ENCODE measurements at regions not wholly inside any gene's neighbourhood (a gene's known extent, or its start where the extent isn't known, plus 50 kb on each side); places are given as distances from the start of the nearest gene placed in this dataset.

DNA sequence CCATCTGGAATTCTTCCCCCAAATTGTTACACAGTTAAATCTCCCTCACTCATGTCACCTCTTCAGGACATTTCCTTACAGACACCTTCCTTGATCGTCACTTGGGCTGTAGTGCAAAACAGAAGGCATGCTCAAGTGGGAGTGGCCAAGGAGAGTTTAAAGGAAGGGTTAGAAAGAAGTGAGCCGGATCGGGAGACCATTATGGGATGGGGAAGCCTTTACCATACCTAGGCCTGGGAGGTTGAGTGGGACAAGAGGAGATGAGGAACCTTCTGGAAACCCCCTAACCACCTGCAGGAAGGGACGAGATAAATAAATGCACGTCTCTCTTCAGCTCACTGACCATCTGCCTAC, 102.7 kb downstream of the UCHL1 start:
- TF ChIP-seq ZNF8 (CRISPR knock-in tag; IDR thresholded peaks at IDR 0.05) (no peak), ESRRG (CRISPR knock-in tag; IDR thresholded peaks at IDR 0.05) (no peak), OSR1 (CRISPR knock-in tag; IDR thresholded peaks at IDR 0.05) (no peak), ARNTL (CRISPR knock-in tag; IDR thresholded peaks at IDR 0.05; ENCODE audit: borderline replicate concordance, low read depth) (no peak), BACH2 (CRISPR knock-in tag; IDR thresholded peaks at IDR 0.05; ENCODE audit: borderline replicate concordance) (no peak), ISL1 (CRISPR knock-in tag; IDR thresholded peaks at IDR 0.05) (no peak), TCF4 (CRISPR knock-in tag; IDR thresholded peaks at IDR 0.05; ENCODE audit: borderline replicate concordance) (no peak), ZNF70 (CRISPR knock-in tag; IDR thresholded peaks at IDR 0.05) (no peak), CSRNP3 (CRISPR knock-in tag; IDR thresholded peaks at IDR 0.05) (no peak), TOX (CRISPR knock-in tag; IDR thresholded peaks at IDR 0.05; ENCODE audit: borderline replicate concordance) (no peak), PPARA (CRISPR knock-in tag; IDR thresholded peaks at IDR 0.05; ENCODE audit: borderline replicate concordance) (no peak), ZFP30 (CRISPR knock-in tag; IDR thresholded peaks at IDR 0.05) (no peak), ZC3H10 (CRISPR knock-in tag; IDR thresholded peaks at IDR 0.05) (no peak), CSDC2 (CRISPR knock-in tag; IDR thresholded peaks at IDR 0.05) (no peak), ZNF565 (CRISPR knock-in tag; conservative IDR thresholded peaks at IDR 0.05; ENCODE audit: low read depth) (no peak), POU6F1 (CRISPR knock-in tag; IDR thresholded peaks at IDR 0.05; ENCODE audit: borderline replicate concordance, low read depth) (no peak)
- TF ChIP-seq, protein P1, sequence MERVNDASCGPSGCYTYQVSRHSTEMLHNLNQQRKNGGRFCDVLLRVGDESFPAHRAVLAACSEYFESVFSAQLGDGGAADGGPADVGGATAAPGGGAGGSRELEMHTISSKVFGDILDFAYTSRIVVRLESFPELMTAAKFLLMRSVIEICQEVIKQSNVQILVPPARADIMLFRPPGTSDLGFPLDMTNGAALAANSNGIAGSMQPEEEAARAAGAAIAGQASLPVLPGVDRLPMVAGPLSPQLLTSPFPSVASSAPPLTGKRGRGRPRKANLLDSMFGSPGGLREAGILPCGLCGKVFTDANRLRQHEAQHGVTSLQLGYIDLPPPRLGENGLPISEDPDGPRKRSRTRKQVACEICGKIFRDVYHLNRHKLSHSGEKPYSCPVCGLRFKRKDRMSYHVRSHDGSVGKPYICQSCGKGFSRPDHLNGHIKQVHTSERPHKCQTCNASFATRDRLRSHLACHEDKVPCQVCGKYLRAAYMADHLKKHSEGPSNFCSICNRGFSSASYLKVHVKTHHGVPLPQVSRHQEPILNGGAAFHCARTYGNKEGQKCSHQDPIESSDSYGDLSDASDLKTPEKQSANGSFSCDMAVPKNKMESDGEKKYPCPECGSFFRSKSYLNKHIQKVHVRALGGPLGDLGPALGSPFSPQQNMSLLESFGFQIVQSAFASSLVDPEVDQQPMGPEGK (CRISPR knock-in tag; IDR thresholded peaks at IDR 0.05; ENCODE audit: borderline replicate concordance) = no peak
- ATAC-seq = no peak

DNA sequence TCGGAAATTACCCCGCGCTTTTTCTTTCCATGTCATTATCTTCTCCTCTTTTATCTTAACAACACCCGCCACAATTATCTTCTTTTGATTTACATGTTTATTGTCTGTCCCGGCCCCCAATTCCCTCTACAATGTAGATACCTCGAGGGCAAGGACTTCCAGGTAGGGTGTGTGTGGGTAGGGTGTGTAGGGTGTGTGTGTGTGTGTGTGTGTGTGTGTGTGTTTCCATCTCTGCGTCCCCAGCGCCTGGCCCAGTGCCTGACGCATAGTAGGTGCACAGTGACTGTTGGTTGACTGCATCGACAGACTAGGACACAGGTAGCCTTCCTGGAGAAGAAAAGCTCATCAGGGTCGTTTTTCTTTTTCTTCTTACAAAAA, 103.1 kb downstream of the UCHL1 start:
- TF ChIP-seq GLIS3 (CRISPR knock-in tag; IDR thresholded peaks at IDR 0.05) (no peak), POU6F1 (CRISPR knock-in tag; IDR thresholded peaks at IDR 0.05; ENCODE audit: borderline replicate concordance, low read depth) (no peak), ESRRG (CRISPR knock-in tag; IDR thresholded peaks at IDR 0.05) (no peak), ARNTL (CRISPR knock-in tag; IDR thresholded peaks at IDR 0.05; ENCODE audit: borderline replicate concordance, low read depth) (no peak), RARB (CRISPR knock-in tag; IDR thresholded peaks at IDR 0.05) (no peak), TSHZ2 (CRISPR knock-in tag; IDR thresholded peaks at IDR 0.05) (no peak), BACH2 (CRISPR knock-in tag; IDR thresholded peaks at IDR 0.05; ENCODE audit: borderline replicate concordance) (no peak), ZFP30 (CRISPR knock-in tag; IDR thresholded peaks at IDR 0.05) (no peak), TOX (CRISPR knock-in tag; IDR thresholded peaks at IDR 0.05; ENCODE audit: borderline replicate concordance) (no peak), TCF4 (CRISPR knock-in tag; IDR thresholded peaks at IDR 0.05; ENCODE audit: borderline replicate concordance) (no peak), CSDC2 (CRISPR knock-in tag; IDR thresholded peaks at IDR 0.05) (no peak), ZNF565 (CRISPR knock-in tag; conservative IDR thresholded peaks at IDR 0.05; ENCODE audit: low read depth) (no peak)
- TF ChIP-seq, protein P2, sequence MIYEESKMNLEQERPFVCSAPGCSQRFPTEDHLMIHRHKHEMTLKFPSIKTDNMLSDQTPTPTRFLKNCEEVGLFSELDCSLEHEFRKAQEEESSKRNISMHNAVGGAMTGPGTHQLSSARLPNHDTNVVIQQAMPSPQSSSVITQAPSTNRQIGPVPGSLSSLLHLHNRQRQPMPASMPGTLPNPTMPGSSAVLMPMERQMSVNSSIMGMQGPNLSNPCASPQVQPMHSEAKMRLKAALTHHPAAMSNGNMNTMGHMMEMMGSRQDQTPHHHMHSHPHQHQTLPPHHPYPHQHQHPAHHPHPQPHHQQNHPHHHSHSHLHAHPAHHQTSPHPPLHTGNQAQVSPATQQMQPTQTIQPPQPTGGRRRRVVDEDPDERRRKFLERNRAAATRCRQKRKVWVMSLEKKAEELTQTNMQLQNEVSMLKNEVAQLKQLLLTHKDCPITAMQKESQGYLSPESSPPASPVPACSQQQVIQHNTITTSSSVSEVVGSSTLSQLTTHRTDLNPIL (CRISPR knock-in tag; IDR thresholded peaks at IDR 0.05; ENCODE audit: low read depth) = no peak
- ATAC-seq = no peak
